ENCODE measurements at regions not wholly inside any gene's neighbourhood (a gene's known extent, or its start where the extent isn't known, plus 50 kb on each side); places are given as distances from the start of the nearest gene placed in this dataset.
"Not testable (repeated sequence)": the region's sequence is repeated elsewhere in the genome, so short reads cannot be mapped to it uniquely, and the experiment has no call there.

- Histone ChIP-seq H3K36me3 (peaks cover 0 to under 1% (median 0%) of the 10 kb centered on the region in 3 donors), H3K4me3 (no peak overlapping the region), H3K27ac (no peak overlapping the region), H3K4me1 (no peaks in the 10 kb centered on the region), H3K27me3 (no peaks in the 10 kb centered on the region), H3K9me3 (peaks cover 0 to 22% (median 0%) of the 10 kb centered on the region in 4 donors)
- TF ChIP-seq EP300 (IDR thresholded peaks at IDR 0.05), result no peak
- no peak for TF ChIP-seq CTCF (IDR thresholded peaks at IDR 0.05)
- TF ChIP-seq POLR2A (IDR thresholded peaks at IDR 0.05), result no peak
- DNase-seq (ENCODE audit: low spot score in 2 of 2), result peak in 1 of 2 donors; percentile 3
- WGBS, 2 donors, result 70 to 84% methylated on average over 19 of the region's 19 CpGs
These were observed 1066.9 kb downstream of the BRD1 start for GRCh38 chr22:48760481-48761390.

DNA sequence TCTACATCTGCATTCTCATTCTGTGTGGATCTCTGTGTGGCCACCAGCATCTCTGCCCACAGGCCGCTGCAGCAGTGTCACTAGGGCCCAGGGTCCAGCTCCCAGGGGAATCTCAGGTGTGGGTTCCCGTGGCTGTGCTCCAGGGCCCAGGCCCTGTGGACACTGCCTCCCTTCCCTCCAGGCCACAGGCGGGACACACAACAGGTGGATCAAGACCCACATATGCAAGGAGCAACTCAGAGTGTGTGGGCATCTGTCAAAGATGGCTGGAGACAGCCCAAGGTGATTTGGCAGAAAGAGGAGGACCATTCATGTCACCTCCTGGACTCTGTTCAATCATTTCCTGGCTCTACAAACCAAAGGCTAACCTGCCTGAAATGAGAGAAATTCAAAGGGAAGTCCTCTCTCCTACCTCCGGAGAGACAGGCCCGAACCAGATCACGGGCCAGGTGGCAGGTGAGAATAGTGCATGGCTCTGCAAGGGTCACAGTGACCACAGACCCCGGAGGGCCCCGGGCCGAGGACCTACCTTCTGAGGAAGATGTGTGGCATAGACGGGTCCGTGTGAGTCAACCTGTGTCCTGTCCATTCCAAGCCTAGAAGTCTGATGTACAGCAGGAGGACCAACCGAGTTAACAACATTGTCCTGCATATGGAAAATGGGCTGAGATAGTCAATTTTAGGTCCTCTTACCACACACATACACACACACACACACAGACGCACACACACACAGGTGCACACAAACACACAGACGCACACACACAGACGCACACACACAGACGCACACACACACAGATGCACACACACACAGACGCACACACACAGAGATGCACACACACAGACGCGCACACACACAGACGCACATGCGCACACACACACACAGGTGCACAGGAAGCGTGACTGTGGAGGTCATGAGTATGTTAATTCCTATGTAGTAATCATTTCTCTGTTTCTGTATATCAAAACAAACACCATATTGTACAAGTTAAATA lies 1068.5 kb downstream of the BRD1 start:
- no peak overlapping the region for H3K27ac ChIP-seq
- 86 to 92% methylated on average over 19 to 22 of the region's 22 CpGs for WGBS, 2 donors
- peaks cover 0 to 8% (median 0%) of the 10 kb centered on the region in 3 donors for H3K36me3 ChIP-seq
- H3K9me3 ChIP-seq, result peaks cover 0 to 10% (median 0%) of the 10 kb centered on the region in 4 donors
- peak in 1 of 2 donors; percentile 7 for DNase-seq (ENCODE audit: low spot score in 2 of 2)
- no peaks in the 10 kb centered on the region for H3K27me3 ChIP-seq
- H3K4me3 ChIP-seq, result no peak overlapping the region
- H3K4me1 ChIP-seq, result no peaks in the 10 kb centered on the region
- TF ChIP-seq CTCF (IDR thresholded peaks at IDR 0.05), result no peak
- TF ChIP-seq EP300 (IDR thresholded peaks at IDR 0.05), result no peak
- no peak for TF ChIP-seq POLR2A (IDR thresholded peaks at IDR 0.05)

- Histone ChIP-seq H3K27me3 (no peaks in the 10 kb centered on the region), H3K4me3 (no peak overlapping the region), H3K27ac (no peak overlapping the region), H3K4me1 (no peaks in the 10 kb centered on the region), H3K36me3 (peaks cover 0 to 8% (median 0%) of the 10 kb centered on the region in 3 donors), H3K9me3 (peaks cover 0 to 10% (median 0%) of the 10 kb centered on the region in 4 donors)
- no peak for TF ChIP-seq EP300 (IDR thresholded peaks at IDR 0.05)
- no peak for TF ChIP-seq CTCF (IDR thresholded peaks at IDR 0.05)
- no peak for TF ChIP-seq POLR2A (IDR thresholded peaks at IDR 0.05)
- 91 to 94% methylated on average over 17 of the region's 17 CpGs for WGBS, 2 donors
- DNase-seq (ENCODE audit: low spot score in 2 of 2), result peak in 1 of 2 donors; percentile 10
These were observed 1069.6 kb downstream of the BRD1 start for GRCh38 chr22:48757985-48758561.

DNA sequence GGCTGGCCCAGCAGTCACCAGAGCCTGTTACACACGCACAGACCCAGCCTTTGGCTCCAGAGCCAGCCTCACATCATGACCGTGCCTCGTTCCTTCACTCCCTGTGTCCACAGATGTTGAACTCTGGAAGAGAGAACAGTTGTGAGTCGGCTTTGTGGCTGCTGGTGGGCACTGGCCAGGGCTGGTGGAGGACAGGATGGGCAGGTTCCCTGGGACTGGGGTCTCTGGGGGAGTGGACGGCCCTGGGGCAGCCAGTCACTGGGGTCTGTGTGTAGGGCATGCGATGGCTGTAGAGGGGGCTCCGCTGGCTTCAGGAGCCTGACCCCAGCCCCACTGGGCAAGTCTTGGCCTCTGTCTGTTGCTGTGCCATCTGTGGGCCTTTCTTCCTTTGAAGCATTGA lies 1070.1 kb downstream of the BRD1 start:
- peaks cover 0 to 8% (median 0%) of the 10 kb centered on the region in 3 donors for H3K36me3 ChIP-seq
- peaks cover 0 to 10% (median 0%) of the 10 kb centered on the region in 4 donors for H3K9me3 ChIP-seq
- WGBS, 2 donors, result 55 to 79% methylated on average over 5 to 7 of the region's 7 CpGs
- H3K27ac ChIP-seq, result no peak overlapping the region
- DNase-seq (ENCODE audit: low spot score in 2 of 2), result peak in 1 of 2 donors; percentile 7
- no peak overlapping the region for H3K4me3 ChIP-seq
- H3K4me1 ChIP-seq, result no peaks in the 10 kb centered on the region
- H3K27me3 ChIP-seq, result no peaks in the 10 kb centered on the region
- TF ChIP-seq CTCF (IDR thresholded peaks at IDR 0.05) (no peak), POLR2A (IDR thresholded peaks at IDR 0.05) (no peak), EP300 (IDR thresholded peaks at IDR 0.05) (no peak)

DNA sequence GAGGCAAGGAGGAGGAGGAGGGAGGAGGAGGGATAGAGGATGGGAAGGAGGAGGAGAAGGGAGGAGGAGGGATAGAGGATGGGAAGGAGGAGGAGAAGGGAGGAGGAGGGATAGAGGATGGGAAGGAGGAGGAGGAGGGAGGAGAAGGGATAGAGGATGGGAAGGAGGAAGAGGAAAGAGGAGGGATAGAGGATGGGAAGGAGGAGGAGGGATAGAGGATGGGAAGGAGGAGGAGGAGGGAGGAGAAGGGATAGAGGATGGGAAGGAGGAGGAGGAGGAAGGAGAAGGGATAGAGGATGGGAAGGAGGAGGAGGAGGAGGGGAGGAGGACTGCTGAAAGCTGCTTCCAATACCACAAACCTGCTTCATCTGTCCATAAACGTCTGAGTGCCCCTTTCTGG lies 1070.5 kb downstream of the BRD1 start:
- not testable (repeated sequence) for H3K27ac ChIP-seq; H3K27me3 ChIP-seq; H3K4me1 ChIP-seq; H3K9me3 ChIP-seq; H3K4me3 ChIP-seq; DNase-seq (ENCODE audit: low spot score in 2 of 2)
- H3K36me3 ChIP-seq, result peaks cover 0 to 10% (median 0%) of the 10 kb centered on the region in 3 donors
- WGBS, 2 donors, result 13 to 14% methylated on average over 1 of the region's 1 CpG

Data from tibial nerve (tissue), 4 donors.